Activated CD8-positive, alpha-beta memory T cell treated with anti-CD3 and anti-CD28 coated beads, Interleukin-2, amount 50 U/mL, for 48 hours (primary cell): ENCODE measurements at regions not wholly inside any gene's neighbourhood (a gene's known extent, or its start where the extent isn't known, plus 50 kb on each side); places are given as distances from the start of the nearest gene placed in this dataset.
A peak's percentile ranks its signal among the peaks of the same experiment; 100 is the strongest.
"Not testable (repeated sequence)": the region's sequence is repeated elsewhere in the genome, so short reads cannot be mapped to it uniquely, and the experiment has no call there.

Source experiments
- DNase-seq: peaks from one replicate; pipeline ENCODE4 v3.0.0-alpha.2; 2020

DNA sequence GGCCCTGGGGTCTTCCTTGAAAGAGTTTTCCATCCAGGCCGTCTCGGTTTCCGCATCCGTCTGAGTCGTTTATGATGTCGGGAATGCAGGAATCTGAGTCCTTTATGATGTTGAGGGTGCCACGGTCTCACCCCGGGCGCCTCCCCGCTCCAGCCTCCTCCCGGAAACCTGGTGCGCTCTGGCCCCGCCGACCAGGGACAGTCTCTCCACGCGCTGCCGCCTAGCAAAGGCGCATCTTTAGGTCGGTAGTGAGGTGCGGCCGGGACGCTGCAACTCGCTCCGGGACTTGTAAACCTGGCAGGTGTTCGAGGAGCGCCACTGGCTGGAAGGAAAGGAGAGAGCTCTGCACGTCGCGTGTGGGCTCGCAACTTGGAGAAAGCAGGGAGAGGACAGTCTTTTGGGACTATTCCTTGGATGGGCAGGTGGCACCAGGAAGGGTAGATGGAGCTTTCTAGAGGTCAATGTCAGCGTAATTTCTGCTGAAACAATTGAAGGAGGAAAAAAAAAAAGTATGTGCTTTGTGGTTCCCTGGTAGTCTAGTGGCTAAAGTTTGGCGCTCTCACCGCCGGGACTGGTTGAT is 132.0 kb downstream of the FAM72B start:
- not testable (repeated sequence) for DNase-seq

DNA sequence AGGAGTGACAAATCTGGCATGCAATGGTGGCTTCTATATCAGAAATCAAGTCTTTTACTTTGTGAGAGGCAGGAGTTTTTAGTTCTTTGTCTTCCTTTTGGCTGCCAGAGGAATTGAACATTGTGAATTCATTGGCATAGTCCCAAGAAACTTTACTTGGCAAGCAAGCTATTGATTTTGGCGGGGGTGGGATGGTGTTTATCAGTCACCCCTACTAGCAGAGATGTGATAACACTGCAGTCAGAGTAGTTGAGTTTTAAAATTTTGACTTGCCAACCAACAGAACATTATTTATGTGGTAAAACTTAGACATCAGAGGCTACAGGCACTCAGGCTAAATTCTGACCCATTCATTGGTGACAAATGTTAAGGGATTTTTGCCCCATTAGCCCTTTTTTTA is 129.2 kb downstream of the FAM72B start:
- DNase-seq, result not testable (repeated sequence)

DNA sequence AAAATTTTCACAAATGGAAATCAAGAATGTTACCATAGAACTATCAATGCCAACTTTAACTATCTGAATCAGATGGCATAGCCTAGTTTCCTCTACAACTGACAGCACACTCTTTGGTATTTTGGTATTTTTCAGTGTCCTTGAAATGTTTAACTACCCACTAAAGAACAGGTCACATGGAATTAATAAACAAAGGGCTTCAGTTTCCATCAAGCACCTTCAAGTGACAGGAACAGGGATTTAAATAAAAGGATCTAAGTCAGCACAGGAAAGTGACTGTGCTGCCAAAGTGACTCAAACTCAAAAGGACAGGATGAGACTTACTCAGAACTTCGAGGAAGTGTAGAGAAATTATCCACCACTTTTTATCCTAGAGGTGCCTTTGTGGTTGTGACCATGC is 117.2 kb downstream of the FAM72B start:
- not testable (repeated sequence) for DNase-seq

DNA sequence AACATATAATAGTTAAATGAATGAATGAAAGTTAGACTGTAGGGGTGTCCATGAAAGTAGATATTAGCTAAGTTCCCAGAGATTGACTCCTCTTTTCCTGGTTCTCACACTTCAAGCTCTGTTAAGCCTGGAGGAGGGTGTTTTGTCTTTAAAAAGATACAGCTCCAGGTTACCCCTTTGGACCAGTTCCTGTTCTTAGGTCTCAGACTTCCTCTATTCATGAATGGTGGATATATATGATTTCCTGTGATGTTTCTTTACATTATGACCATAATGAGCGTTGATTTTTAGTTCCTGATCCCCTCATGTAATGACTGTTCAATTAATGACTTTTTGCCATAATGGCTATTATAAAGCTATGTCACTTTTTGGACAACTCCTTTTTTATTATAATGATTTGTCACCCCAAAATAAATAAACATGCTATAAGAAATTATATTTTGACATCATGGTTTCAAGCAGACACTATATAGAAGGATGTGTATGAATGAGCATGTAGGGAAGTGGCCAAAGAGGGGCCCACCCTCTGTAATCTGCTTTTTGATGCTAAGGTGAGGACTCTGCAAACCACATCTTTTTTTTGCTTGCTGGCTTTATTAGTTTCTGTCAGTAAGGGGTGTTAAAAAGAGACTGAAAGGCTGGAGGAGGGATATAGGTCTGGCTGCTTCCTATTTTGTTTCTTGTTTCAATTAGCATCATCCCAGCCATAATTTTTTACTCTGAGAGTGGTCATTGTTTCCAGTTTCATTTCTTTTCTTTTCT is 115.2 kb downstream of the FAM72B start:
- not testable (repeated sequence) for DNase-seq

DNA sequence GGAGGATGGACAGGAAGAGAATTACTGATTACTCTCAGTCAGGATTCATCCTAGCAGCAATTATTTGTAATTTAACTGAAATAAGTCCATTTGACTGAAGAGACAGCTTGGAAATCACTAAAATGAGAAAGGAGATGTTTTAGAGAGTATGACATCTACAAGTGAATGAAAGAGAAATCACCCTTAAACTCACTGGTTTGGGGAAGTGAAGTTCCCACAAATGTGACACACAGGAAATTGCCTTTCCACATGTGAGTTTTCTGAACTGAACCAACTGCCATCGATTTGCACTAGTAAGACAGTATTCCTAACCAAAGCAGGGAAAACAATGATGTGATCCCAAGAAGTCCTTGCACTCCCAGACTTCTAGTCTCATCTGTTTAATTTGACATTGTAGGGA is 110.3 kb downstream of the FAM72B start:
- not testable (repeated sequence) for DNase-seq

DNA sequence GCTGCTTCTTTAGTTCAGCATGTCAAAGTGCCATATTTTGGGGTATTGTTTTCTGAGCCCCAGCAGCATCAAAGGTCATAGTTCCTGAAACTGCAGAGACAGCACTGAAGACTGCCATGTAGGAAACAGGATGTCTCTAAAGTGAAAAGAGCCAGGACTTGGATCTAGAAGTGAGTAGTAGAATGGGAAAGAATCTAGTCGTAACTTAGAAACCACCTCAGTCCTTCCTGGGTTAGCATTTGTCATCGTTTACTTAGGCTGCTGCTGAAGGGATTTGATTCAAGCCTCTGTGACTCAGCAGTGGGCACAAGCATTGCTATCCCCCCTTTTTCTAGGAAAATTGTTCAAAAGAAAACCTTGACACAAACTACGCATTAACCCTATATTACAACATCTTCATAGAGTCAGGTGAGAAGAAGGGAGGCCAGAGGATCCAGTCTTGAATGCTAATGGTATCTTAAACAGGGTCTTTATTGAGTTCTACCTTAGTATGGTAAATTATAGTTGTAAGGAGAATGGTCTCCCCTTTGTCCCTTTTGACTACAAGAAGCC is 108.8 kb downstream of the FAM72B start:
- not testable (repeated sequence) for DNase-seq

DNA sequence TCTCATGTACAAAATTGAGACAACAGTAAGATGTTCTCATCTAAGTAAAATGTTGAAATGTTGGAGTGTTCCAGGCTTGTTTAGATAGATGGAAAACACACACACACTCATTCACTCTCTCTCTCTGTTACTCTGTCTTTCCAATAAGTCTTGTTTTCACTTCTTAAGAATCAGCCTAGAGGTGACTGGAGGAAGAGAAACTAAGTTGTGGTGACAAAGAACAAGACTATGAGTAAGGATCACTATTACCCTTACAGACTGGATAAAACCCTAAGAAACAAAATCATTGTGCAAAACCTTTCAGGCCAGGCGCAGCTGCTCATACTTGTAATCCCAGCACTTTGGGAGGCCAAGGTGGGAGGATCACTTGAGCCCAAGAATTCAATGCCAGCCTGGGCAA is 107.5 kb downstream of the FAM72B start:
- not testable (repeated sequence) for DNase-seq

DNA sequence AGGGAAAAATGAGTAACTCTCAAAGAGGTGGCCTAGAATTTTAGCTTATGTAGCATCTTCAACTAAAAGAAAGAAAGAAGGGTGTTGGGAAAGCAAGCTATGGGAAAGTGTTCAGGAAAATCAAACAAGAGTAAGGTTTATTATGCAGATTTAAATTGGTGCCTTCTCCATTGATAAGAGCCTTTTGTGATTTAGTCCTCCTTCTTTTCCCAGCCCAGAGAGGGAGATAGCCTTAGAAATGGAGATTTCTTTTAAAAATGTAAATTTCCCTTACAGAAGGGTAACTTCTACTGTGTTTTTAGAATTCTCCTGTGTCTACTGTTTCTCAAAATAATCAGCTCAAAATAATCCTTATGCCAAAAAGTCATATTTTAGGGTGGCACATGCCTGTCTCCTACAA is 104.5 kb downstream of the FAM72B start:
- not testable (repeated sequence) for DNase-seq

DNA sequence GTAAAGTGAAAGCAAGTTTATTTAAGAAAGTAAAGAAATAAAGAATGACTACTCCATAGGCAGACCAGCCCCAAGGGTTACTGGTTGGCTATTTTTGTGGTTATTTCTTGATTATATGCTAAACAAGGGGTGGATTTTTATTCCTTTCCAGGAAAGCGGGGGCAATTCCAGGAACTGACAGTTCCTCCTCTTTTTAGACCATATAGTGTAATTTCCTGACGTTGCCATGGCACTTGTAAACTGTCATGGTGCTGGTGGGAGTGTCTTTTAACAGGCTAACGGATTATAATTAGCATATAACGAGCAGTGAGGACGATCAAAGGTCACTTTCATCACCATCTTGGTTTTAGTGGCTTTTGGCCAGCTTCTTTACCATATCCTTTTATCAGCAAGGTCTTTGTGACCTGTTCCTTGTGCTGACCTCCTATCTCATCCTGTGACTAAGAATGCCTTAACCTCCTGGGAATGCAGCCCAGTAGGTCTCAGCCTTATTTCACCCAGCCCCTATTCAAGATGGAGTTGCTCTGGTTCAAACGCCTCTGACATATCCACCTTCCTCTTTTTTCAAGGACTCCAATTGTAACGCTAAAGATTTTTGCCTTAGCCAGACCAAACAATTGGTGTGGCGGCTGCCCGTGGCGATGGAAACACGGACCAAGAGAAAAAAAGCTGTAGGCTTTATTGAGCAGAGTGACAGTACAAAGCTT is 103.8 kb downstream of the FAM72B start:
- DNase-seq, result not testable (repeated sequence)

DNA sequence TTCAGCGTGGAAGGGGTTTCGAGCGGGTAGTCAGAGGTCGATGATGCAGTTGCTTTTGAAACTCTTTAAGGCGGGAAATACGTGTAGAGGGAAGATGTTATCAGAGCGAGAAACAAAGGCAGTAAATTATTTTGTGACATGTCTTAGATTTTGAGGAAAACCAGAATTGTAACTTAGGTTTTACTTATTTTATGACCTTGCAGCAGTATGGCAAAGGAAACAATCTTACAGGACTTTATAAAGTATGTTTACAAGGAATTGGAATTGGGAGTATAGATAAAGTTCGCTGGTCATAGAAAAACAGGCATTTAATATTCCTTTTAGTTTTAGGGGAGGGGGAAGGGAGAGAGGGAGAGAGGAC is 103.3 kb downstream of the FAM72B start:
- not testable (repeated sequence) for DNase-seq

DNA sequence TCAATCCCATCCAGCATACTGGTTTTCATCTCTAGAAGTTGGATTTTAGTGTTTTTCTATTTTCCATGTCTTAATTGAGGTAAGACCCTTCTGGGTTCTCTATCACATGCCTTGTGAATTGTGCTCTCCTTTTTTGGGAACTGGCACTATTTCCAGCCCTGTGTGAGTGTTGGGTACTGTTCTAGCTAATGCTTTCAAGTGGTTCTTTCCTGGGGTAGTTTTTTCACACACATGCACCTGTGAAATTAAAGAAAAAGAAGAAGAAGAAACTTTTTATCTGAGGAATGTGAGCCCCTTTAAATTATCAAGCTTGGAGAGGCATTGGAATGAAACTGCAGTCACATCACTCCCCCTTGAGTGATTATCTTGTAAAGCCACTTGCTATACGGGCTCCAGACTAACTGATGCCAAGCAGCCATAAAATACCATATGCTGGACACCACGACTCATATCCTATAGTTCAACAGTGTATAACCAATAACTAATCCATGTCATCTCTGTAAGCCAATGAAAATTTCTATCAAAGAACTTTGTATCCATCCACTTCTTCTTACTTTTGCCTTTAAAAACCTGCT is 102.4 kb downstream of the FAM72B start:
- DNase-seq, result not testable (repeated sequence)

DNA sequence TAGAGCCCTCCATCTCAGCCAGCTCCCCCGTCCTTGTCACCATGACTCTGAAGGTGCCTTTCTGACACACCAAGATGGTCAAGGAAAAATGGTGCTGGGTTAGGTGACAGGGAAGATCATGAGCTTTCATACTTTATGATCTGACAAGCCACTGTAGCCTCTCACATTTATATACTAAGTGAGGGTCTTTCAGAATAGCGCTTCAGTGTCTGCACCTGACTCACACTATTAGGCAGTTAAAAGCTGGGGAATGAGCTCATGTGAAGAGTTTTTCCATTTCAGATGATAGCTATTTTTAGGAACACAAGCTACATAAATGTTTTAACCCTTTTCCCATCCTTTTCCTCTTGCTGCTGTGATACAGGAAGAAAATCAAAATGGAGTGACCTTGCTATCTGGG is 101.1 kb downstream of the FAM72B start:
- not testable (repeated sequence) for DNase-seq

DNA sequence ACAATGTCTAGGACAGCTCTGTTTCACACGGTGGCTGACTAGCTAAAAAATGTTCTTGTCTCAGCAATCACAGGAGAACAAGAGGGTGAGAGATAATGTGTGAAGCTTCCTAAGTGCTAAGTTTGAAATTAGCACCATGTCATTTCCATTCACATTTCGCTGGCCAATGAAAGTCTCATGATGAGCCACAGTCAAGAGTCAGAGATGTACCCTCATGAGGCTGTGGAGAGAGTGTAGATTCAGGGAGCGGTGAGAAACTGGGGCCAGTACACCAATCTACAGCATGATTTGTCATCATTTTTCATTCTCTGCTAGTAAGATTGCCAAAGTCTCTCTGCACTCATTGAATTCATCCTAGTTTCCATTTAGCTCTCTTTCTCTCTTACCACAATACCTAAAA is 97.9 kb downstream of the FAM72B start:
- not testable (repeated sequence) for DNase-seq

DNA sequence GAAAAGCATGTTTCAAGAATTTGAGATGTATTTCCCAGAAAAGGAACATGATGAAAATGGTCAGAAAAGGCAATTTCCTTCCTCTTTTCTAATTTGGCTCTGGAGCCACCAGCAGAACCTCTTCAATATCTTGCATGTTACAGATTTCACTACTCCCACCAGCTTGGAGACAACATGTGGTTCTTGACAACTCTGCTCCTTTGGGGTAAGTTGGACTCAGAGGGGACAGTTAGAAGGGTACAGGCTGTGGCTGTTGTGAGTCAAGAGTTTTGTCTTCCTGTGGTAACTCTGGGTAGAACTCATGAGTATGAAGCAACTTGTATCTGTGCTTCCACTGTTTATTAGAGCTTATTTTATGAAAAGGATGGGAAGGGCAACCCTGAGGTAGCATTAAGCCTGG is 96.9 kb downstream of the FAM72B start:
- not testable (repeated sequence) for DNase-seq

DNA sequence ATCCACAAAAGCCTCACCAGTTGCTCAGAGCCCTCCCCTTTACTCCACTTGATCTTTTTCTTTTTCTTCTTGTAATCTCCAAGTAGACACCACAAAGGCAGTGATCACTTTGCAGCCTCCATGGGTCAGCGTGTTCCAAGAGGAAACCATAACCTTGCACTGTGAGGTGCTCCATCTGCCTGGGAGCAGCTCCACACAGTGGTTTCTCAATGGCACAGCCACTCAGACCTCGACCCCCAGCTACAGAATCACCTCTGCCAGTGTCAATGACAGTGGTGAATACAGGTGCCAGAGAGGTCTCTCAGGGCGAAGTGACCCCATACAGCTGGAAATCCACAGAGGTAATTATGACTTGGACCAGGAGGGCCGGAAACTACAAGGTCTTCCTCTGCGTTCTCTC is 95.6 kb downstream of the FAM72B start:
- DNase-seq, result not testable (repeated sequence)

DNA sequence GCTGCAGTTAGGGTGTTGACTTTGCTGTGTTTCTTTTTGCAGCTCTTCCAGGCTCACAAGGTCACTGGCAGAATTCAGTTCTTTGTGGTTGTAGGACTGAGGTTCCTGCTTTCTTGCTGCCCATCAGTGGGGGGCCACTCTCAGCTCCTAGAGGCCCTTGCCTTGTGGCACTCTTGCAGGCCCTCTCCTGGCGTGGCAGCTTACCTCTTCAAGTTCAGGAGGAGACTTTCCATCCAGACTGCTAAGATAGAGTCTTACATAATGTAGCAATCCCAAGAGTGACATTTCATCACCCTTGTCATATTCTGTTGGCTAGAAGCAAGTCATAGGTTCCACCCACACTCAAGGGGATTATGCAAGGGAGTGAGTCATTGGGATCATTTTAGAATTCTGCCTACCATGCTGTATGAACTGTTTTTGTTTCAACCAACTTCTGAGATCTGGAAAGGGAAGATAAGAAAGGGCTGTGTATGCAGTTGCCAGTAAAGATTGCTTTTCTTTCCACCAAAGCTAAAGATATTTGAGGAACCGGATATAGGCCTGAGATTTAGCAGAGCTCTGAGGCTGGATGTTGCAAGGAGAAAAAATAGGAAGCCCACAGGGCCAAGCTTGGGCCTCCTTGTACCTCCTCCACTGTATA is 91.7 kb downstream of the FAM72B start:
- DNase-seq, result not testable (repeated sequence)

DNA sequence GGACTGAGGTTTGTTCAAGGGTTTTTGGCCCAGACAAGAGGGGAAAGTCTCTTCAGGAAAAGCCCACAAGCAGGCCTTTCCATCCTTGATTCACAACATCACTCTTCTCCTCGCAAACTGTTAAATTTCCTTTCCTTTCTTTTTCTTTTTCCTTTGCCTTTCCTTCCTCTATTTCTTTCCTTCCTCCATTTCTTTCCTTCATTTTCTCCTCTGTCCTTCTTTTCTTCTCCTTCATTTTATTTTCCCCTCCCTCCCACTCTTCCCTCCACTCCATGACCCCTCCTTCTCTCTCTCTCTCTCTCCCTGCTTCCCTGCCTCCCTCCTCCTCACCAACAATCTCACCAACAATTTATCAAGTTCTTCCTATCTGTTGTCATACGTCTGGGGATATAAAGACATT is 89.1 kb downstream of the FAM72B start:
- not testable (repeated sequence) for DNase-seq

DNA sequence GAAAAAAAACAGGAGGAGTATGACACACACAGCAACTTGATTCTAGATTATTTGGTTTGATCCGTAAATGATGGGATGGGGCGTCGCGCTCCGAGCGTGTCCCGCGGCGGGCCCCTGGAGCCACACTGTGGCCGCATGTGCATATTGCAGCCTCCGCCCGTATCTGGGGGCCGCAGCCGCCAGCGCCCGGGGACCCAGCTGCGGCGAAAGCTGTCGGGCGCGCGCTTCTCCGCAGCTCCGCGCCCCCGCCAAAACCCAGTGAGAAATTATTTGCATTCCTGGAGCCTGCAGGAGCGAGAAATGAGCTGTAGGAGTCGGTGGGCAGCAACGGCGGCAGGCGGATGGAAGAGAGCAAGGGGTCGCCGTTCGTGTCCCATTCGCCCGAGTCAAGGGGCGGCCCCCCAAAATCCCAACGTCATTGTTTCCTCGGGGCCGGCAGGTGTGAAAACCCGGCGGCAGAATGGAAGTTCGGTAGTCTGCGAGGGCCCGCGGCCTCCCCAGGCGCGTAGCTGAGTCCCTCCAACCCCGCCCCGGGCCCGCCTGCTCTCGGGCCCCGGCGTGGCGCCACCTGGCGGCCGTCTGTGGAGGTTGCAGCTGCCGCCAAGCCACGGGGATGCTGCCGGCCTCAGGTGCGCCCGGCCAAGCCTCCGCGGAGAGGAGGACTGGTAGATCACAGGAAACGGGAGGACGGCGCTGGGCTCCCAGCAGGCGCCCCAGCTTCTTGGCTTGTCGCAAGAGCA is 86.8 kb downstream of the FAM72B start:
- peak; percentile 95 for DNase-seq

DNA sequence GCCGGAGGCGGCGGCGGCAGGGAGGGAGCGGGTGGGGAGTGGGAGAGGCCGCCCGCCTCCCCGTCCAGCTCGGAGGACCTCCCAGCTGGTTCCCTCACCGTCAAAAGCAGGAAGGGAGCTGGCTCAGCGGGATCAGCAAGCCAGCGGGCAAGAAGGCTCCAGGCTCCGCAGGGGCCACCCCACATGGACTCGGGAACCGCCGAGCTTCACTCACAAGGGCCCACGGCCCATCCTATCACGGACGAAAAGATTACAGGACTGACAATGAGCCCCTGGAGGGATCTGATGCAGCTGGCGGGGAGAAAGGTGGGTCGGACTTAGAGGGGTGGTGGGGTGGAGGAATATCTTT is 86.3 kb downstream of the FAM72B start:
- not testable (repeated sequence) for DNase-seq

DNA sequence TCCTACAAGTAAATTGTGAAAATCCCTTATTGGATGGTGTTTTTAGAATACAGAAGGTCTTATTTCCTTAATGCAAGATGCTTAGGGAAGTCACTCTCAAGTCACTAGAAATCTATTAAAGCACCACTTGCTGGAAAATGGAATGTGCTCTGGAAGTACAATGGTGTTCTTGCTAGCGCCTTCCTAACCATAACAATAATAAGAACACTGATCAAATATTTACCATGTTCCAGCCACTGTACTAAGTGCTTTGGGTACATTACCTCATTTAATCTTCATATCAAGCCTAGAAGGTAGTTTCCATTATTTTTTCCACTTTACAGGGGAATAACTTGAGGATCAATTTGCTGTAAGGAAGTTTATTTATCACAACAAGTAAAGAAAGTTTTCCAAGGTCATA is 75.1 kb downstream of the FAM72B start:
- not testable (repeated sequence) for DNase-seq

DNA sequence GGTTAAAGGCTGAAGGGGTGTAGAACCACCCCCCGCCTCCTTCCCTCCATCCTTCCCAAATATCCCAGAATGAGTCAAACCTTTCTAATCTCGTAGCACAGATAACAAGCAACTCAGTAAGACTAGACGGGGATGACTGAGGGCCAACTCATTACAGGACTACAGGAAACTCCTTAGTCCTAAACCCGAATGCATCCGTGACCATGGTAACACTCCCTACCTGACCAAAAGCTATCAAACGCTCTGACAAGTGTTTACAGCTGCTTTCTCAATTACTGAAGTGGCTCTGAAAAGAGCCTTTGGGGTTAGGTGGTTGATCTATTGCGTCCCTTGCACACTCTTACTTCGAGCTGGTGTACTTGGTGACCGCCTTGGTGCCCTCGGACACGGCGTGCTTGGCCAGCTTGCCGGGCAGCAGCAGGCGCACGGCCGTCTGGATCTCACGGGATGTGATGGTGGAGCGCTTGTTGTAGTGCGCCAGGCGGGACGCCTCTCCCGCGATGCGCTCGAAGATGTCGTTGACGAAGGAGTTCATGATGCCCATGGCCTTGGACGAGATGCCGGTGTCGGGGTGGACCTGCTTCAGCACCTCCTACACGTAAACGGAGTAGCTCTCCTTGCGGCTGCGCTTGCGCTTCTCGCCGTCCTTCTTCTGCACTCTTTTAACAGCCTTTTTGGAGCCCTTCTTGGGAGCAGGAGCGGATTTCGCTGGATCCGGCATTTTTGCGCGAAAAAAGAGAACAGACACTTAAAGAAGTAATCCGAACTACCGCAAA is 67.4 kb downstream of the FAM72B start:
- not testable (repeated sequence) for DNase-seq

DNA sequence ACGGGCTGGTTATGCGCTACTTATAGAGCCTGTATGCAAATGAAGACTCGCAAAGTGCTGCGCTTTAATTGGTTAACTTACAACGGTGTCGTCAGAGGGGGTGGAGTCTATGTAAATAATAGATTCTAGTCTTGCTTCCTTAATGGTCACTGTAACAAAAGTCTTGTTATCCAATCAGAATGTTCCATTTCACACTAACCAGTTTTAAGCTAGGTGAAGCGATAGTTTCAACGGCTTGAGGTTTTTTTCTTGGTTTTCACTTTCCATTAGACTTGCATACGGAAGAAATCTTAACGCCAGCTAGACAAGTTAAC is 66.9 kb downstream of the FAM72B start:
- DNase-seq, result not testable (repeated sequence)
